ENCODE measurements at regions not wholly inside any gene's neighbourhood (a gene's known extent, or its start where the extent isn't known, plus 50 kb on each side); places are given as distances from the start of the nearest gene placed in this dataset.

- TF ChIP-seq, protein P1, sequence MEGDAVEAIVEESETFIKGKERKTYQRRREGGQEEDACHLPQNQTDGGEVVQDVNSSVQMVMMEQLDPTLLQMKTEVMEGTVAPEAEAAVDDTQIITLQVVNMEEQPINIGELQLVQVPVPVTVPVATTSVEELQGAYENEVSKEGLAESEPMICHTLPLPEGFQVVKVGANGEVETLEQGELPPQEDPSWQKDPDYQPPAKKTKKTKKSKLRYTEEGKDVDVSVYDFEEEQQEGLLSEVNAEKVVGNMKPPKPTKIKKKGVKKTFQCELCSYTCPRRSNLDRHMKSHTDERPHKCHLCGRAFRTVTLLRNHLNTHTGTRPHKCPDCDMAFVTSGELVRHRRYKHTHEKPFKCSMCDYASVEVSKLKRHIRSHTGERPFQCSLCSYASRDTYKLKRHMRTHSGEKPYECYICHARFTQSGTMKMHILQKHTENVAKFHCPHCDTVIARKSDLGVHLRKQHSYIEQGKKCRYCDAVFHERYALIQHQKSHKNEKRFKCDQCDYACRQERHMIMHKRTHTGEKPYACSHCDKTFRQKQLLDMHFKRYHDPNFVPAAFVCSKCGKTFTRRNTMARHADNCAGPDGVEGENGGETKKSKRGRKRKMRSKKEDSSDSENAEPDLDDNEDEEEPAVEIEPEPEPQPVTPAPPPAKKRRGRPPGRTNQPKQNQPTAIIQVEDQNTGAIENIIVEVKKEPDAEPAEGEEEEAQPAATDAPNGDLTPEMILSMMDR (IDR thresholded peaks at IDR 0.05 in 4 of 5, conservative IDR thresholded peaks at IDR 0.05 in 1 of 5): no peak
- no peak for TF ChIP-seq POLR2A (IDR thresholded peaks at IDR 0.05)
These were observed 173.1 kb upstream of the GYPC start for GRCh38 chr2:126482582-126483464.

Measured in gastrocnemius medialis (tissue), 4 donors.